ENCODE measurements at regions not wholly inside any gene's neighbourhood (a gene's known extent, or its start where the extent isn't known, plus 50 kb on each side); places are given as distances from the start of the nearest gene placed in this dataset.
A peak's percentile ranks its signal among the peaks of the same experiment; 100 is the strongest.
"Not testable (repeated sequence)": the region's sequence is repeated elsewhere in the genome, so short reads cannot be mapped to it uniquely, and the experiment has no call there.

DNA sequence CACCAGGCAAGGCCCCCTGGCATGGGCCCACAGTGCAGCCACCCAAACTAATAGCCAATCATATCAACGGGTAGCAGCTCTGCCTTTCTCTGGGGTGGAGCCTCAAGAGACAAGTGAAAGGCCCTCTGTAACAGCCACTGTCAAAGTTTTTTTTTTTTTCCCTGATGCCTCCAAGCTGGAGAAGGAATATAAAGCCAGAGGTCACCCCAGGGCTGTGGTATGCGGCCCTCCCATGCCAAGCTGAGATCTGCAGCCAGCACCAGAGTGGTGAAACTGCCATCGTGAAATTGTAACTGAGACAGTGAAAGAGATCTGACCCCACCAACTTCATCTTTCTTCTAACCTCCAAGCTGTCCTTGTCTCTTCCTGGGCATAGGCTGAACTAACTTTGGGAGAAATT, 407.0 kb downstream of the KLHL4 start:
- TF ChIP-seq, protein P1, sequence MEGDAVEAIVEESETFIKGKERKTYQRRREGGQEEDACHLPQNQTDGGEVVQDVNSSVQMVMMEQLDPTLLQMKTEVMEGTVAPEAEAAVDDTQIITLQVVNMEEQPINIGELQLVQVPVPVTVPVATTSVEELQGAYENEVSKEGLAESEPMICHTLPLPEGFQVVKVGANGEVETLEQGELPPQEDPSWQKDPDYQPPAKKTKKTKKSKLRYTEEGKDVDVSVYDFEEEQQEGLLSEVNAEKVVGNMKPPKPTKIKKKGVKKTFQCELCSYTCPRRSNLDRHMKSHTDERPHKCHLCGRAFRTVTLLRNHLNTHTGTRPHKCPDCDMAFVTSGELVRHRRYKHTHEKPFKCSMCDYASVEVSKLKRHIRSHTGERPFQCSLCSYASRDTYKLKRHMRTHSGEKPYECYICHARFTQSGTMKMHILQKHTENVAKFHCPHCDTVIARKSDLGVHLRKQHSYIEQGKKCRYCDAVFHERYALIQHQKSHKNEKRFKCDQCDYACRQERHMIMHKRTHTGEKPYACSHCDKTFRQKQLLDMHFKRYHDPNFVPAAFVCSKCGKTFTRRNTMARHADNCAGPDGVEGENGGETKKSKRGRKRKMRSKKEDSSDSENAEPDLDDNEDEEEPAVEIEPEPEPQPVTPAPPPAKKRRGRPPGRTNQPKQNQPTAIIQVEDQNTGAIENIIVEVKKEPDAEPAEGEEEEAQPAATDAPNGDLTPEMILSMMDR (IDR thresholded peaks at IDR 0.05; ENCODE audit: low read depth, low read length), result no peak
- no peak for DNase-seq (ENCODE audit: low read depth in 1 of 2, low spot score in 1 of 2)
- Histone ChIP-seq H3K9me3 (ENCODE audit: low read depth) (no peaks in the 10 kb centered on the region), H3K4me3 (no peak overlapping the region), H3K36me3 (no peaks in the 10 kb centered on the region), H3K27me3 (no peaks in the 10 kb centered on the region), H3K4me1 (ENCODE audit: low read depth) (peaks cover 8% of the 10 kb centered on the region), H3K27ac (peak overlapping the region; percentile 73)

DNA sequence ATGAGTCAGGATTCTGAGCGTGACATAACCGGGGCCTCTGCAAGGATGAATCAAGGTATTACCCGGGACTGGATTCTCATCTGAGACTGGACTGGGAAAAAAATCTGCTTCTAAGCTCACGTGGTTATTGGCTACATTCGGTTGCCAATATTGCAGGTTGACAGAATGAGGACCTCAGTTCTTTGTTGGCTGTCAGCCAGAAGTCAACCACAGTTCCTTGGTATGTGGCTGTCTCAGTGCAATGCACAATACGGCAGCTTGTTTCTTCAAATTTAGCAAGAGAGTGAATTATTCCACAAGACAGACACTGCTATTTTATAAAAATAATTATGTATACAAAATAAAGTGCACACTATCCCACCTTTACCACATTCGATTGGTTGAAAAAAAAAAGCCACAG, 424.2 kb downstream of the KLHL4 start:
- Histone ChIP-seq H3K9me3 (ENCODE audit: low read depth) (no peaks in the 10 kb centered on the region), H3K27me3 (no peaks in the 10 kb centered on the region), H3K4me1 (ENCODE audit: low read depth) (no peaks in the 10 kb centered on the region), H3K4me3 (no peak overlapping the region), H3K27ac (no peak overlapping the region), H3K36me3 (no peaks in the 10 kb centered on the region)
- no peak for DNase-seq (ENCODE audit: low read depth in 1 of 2, low spot score in 1 of 2)
- TF ChIP-seq, protein P1 (IDR thresholded peaks at IDR 0.05; ENCODE audit: low read depth, low read length), result no peak

DNA sequence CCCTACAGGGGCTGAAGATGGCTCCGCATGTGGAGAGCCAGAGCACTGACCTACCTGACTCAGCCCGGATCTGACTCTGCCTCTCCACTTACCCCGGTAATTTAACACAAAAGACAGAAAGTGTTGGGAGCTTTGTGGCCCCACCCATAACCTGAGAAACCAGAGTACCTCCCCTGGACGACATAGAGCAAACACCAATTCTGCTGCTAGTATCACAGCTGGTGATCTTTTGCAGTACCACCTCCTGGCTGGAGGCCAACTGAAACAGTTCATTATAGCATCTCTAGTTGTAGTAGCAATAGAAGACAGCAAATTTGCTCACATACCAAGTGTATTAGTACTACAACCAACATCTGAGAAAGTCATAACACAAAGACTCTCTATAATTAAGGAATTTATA, 443.9 kb downstream of the KLHL4 start:
- no peak for DNase-seq (ENCODE audit: low read depth in 1 of 2, low spot score in 1 of 2)
- TF ChIP-seq, protein P1 (IDR thresholded peaks at IDR 0.05; ENCODE audit: low read depth, low read length), result no peak

DNA sequence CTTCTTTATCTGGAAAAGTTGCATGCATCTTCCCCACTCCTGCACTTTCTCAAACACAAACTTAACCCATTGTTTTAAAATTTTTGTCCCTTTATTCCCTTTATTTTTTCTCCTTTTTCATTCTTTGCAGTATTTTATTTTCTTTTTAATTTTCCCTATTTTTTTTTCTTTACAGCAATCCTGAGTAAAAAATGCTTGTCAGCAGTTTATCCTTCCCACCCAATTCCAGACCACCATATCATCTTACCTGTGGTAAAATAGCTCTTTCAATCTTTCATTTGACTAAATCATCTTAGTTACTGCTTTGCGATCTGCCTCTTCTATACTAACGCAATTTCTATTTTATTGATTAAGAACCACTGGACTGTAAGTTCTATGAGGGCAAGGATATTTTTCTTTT, 450.5 kb downstream of the KLHL4 start:
- no peak overlapping the region for H3K4me3 ChIP-seq
- H3K36me3 ChIP-seq, result no peaks in the 10 kb centered on the region
- DNase-seq (ENCODE audit: low read depth in 1 of 2, low spot score in 1 of 2), result no peak
- no peak overlapping the region for H3K27ac ChIP-seq
- H3K4me1 ChIP-seq (ENCODE audit: low read depth), result peaks cover 21% of the 10 kb centered on the region
- TF ChIP-seq, protein P1 (IDR thresholded peaks at IDR 0.05; ENCODE audit: low read depth, low read length), result no peak
- H3K27me3 ChIP-seq, result no peaks in the 10 kb centered on the region
- no peaks in the 10 kb centered on the region for H3K9me3 ChIP-seq (ENCODE audit: low read depth)

More for the DNA sequence above, 443.9 kb downstream of the KLHL4 start:
- Histone ChIP-seq H3K36me3 (no peaks in the 10 kb centered on the region), H3K4me1 (ENCODE audit: low read depth) (no peaks in the 10 kb centered on the region), H3K27ac (no peak overlapping the region), H3K4me3 (no peak overlapping the region), H3K9me3 (ENCODE audit: low read depth) (no peaks in the 10 kb centered on the region), H3K27me3 (no peaks in the 10 kb centered on the region)

DNA sequence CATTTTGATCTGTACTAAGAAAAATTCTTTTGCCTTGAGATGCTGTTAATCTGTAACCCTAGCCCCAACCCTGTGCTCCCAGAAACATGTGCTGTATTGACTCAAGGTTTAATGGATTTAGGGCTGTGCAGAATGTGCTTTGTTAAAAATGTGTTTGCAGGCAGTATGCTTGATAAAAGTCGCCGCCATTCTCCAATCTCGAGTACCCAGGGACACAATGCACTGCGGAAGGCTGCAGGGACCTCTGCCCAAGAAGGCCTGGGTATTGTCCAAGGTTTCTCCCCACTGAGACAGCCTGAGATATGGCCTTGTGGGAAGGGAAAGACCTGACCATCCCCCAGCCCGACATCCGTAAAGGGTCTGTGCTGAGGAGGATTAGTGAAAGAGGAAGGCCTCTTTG, 454.5 kb downstream of the KLHL4 start:
- not testable (repeated sequence) for H3K36me3 ChIP-seq; H3K9me3 ChIP-seq (ENCODE audit: low read depth); H3K4me3 ChIP-seq; H3K27me3 ChIP-seq
- DNase-seq (ENCODE audit: low read depth in 1 of 2, low spot score in 1 of 2), result peak in 1 of 2 donors; percentile 31
- Histone ChIP-seq H3K27ac (peak overlapping the region; percentile 76), H3K4me1 (ENCODE audit: low read depth) (peaks cover 21% of the 10 kb centered on the region)

DNA sequence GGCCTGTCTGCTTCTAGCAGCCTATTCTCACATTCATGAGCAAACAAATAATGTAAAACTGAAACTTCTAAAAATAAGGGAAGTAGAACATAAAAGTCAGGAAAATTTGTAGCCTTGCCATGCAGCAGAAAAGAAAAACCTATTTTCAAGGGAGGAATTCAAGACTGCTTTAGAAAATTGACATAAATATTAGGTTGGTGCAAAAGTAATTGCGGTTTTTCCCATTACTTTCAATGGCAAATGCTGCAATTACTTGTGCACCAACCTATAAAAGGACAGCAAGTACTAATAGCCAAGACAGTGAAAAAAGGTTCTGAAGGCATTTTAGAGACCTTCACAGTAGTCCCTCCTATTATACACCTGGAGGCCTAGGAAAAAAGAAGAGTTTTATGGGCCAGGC, 457.8 kb downstream of the KLHL4 start:
- no peaks in the 10 kb centered on the region for H3K27me3 ChIP-seq
- peaks cover 19% of the 10 kb centered on the region for H3K4me1 ChIP-seq (ENCODE audit: low read depth)
- no peak overlapping the region for H3K27ac ChIP-seq
- no peak overlapping the region for H3K4me3 ChIP-seq
- no peaks in the 10 kb centered on the region for H3K36me3 ChIP-seq
- no peak for DNase-seq (ENCODE audit: low read depth in 1 of 2, low spot score in 1 of 2)
- H3K9me3 ChIP-seq (ENCODE audit: low read depth), result no peaks in the 10 kb centered on the region
- TF ChIP-seq, protein P1 (IDR thresholded peaks at IDR 0.05; ENCODE audit: low read depth, low read length), result no peak

DNA sequence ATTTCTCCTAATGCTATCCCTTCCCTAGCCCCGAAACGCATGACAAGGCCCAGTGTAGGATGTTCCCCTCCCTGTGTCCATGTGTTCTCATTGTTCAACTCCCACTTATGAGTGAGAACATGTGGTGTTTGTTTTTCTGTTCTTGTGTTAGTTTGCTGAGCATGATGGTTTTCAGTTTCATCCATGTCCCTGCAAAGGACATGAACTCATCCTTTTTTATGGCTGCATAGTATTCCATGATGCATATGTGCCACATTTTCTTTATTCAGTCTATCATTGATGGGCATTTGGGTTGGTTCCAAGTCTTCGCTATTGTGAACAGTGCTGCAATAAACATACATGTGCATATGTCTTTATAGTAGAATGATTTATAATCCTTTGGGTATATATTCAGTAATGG, 490.3 kb downstream of the KLHL4 start:
- H3K27me3 ChIP-seq; DNase-seq (ENCODE audit: low read depth in 1 of 2, low spot score in 1 of 2); H3K36me3 ChIP-seq; H3K4me1 ChIP-seq (ENCODE audit: low read depth); H3K9me3 ChIP-seq (ENCODE audit: low read depth); H3K27ac ChIP-seq; H3K4me3 ChIP-seq: not testable (repeated sequence)
